ENCODE measurements at regions not wholly inside any gene's neighbourhood (a gene's known extent, or its start where the extent isn't known, plus 50 kb on each side); places are given as distances from the start of the nearest gene placed in this dataset.

DNA sequence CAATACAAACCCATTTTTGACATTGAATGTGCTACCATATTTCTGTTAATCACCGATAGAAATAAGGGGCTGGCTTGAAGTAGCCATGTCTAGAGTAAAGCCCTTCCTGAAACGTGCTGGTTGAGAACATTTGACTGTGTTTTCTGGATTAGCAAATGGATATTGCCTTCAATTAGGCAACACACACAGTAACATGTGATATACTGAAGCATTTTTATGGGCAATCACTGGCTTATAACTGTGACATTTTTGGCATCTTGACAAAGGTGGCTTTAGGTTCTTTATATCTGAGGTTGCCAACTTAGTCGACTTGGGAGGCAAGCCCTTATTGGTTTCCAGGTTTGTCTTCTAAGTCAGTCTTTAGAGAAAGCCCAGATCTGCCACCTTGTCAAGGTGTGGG is 292.9 kb downstream of the BTBD3 start:
- 89 to 91% methylated on average over 3 of the region's 3 CpGs for WGBS, 2 donors
- Histone ChIP-seq H3K27ac (no peak overlapping the region), H3K4me1 (no peaks in the 10 kb centered on the region), H3K9me3 (no peaks in the 10 kb centered on the region), H3K36me3 (no peaks in the 10 kb centered on the region), H3K4me3 (no peak overlapping the region), H3K27me3 (no peaks in the 10 kb centered on the region)
- no peak for TF ChIP-seq POLR2A (IDR thresholded peaks at IDR 0.05)
- TF ChIP-seq, protein P1, sequence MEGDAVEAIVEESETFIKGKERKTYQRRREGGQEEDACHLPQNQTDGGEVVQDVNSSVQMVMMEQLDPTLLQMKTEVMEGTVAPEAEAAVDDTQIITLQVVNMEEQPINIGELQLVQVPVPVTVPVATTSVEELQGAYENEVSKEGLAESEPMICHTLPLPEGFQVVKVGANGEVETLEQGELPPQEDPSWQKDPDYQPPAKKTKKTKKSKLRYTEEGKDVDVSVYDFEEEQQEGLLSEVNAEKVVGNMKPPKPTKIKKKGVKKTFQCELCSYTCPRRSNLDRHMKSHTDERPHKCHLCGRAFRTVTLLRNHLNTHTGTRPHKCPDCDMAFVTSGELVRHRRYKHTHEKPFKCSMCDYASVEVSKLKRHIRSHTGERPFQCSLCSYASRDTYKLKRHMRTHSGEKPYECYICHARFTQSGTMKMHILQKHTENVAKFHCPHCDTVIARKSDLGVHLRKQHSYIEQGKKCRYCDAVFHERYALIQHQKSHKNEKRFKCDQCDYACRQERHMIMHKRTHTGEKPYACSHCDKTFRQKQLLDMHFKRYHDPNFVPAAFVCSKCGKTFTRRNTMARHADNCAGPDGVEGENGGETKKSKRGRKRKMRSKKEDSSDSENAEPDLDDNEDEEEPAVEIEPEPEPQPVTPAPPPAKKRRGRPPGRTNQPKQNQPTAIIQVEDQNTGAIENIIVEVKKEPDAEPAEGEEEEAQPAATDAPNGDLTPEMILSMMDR (IDR thresholded peaks at IDR 0.05): no peak
- no peak for DNase-seq
- no peak for ATAC-seq (ENCODE audit: low FRiP score in 2 of 2)

DNA sequence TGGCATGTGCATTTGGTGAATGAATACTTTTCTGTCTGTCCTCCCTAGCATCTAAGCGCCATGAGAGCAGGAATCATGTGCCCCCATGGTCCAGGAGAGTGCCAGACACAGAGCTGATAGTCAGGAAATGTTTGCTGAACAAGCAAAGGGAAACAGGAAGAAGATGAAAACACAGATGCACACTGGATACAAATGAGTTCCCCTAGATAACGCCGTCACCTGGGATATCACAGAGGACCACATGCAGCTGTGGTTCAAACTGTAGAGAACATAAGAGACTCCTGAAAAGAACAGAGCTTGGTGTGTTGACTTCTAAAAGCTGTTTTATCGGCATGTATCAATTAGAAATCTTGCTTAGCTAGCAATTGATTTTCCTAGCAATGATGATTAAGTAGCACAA is 293.7 kb downstream of the BTBD3 start:
- Histone ChIP-seq H3K27ac (no peak overlapping the region), H3K4me3 (no peak overlapping the region), H3K4me1 (no peaks in the 10 kb centered on the region), H3K27me3 (no peaks in the 10 kb centered on the region), H3K36me3 (no peaks in the 10 kb centered on the region), H3K9me3 (no peaks in the 10 kb centered on the region)
- DNase-seq (no peak), ATAC-seq (ENCODE audit: low FRiP score in 2 of 2) (no peak)
- TF ChIP-seq POLR2A (IDR thresholded peaks at IDR 0.05) (no peak), EP300 (IDR thresholded peaks at IDR 0.05) (no peak), POLR2AphosphoS5 (IDR thresholded peaks at IDR 0.05) (no peak)
- TF ChIP-seq, protein P1 (IDR thresholded peaks at IDR 0.05): no peak
- WGBS, 2 donors: 49 to 65% methylated on average over 4 of the region's 4 CpGs

GRCh38 chr20:12217382-12217781 is 299.7 kb downstream of the BTBD3 start:
- Histone ChIP-seq H3K27ac (no peak overlapping the region), H3K27me3 (no peaks in the 10 kb centered on the region), H3K4me3 (no peak overlapping the region), H3K36me3 (no peaks in the 10 kb centered on the region), H3K4me1 (no peaks in the 10 kb centered on the region), H3K9me3 (no peaks in the 10 kb centered on the region)
- TF ChIP-seq POLR2AphosphoS5 (IDR thresholded peaks at IDR 0.05): no peak
- no peak for TF ChIP-seq EP300 (IDR thresholded peaks at IDR 0.05)
- no peak for TF ChIP-seq POLR2A (IDR thresholded peaks at IDR 0.05)
- DNase-seq (no peak), ATAC-seq (ENCODE audit: low FRiP score in 2 of 2) (no peak)

DNA sequence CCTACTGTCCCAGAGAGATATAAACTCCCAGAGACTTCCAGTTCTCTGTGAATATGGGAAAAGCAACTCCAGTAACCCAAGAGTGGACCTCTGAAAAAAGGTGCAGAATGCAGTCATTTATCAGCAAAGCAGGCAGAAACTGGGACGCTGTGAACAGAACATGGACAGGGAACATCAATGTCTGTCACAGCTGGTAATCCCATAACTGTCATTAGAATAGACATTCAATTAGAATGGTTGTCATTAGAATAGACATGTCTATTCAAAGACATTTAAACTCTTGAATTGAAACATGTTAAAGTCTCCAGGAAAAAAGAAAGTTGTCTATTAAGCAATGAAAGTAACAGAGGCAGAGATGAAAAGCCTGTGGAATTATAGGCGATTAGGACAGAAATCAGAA is 302.1 kb downstream of the BTBD3 start:
- TF ChIP-seq POLR2AphosphoS5 (IDR thresholded peaks at IDR 0.05) (no peak), EP300 (IDR thresholded peaks at IDR 0.05) (no peak), POLR2A (IDR thresholded peaks at IDR 0.05) (no peak)
- TF ChIP-seq, protein P1 (IDR thresholded peaks at IDR 0.05): no peak
- ATAC-seq (ENCODE audit: low FRiP score in 2 of 2): no peak
- H3K4me1 ChIP-seq: no peaks in the 10 kb centered on the region
- H3K36me3 ChIP-seq: no peaks in the 10 kb centered on the region
- no peak overlapping the region for H3K27ac ChIP-seq
- WGBS, 2 donors: 87 to 92% methylated on average over 2 of the region's 2 CpGs
- H3K9me3 ChIP-seq: no peaks in the 10 kb centered on the region
- no peak overlapping the region for H3K4me3 ChIP-seq
- DNase-seq: no peak
- H3K27me3 ChIP-seq: no peaks in the 10 kb centered on the region

- no peak for ATAC-seq (ENCODE audit: low FRiP score in 2 of 2)
- 71 to 83% methylated on average over 2 of the region's 2 CpGs for WGBS, 2 donors
- Histone ChIP-seq H3K9me3 (no peaks in the 10 kb centered on the region), H3K27me3 (no peaks in the 10 kb centered on the region), H3K4me1 (no peaks in the 10 kb centered on the region), H3K36me3 (no peaks in the 10 kb centered on the region), H3K27ac (no peak overlapping the region), H3K4me3 (no peak overlapping the region)
- no peak for TF ChIP-seq POLR2A (IDR thresholded peaks at IDR 0.05)
- no peak for DNase-seq
Measured at GRCh38 chr20:12223057-12223456, 305.4 kb downstream of the BTBD3 start.

DNA sequence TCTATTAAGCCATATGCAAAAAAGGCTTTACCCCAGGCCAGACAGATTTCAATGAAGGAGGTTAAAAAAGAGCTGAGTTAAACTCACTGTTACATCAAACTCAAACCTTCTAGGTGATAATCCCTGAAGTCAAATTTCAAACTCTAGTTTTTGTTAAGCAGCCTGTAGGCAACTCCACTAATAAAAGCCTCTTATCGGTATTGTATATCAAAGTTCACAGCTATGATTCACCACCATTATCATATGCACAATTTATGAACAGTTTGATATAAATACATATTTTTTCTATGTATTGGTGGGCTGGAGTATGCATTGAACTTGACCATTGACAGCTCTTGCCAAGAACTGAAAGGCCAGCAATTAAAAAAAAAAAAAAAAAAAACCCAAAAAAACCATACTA is 308.2 kb downstream of the BTBD3 start:
- 91 to 96% methylated on average over 1 of the region's 1 CpG for WGBS, 2 donors
- TF ChIP-seq POLR2AphosphoS5 (IDR thresholded peaks at IDR 0.05): no peak
- no peak for TF ChIP-seq EP300 (IDR thresholded peaks at IDR 0.05)
- TF ChIP-seq POLR2A (IDR thresholded peaks at IDR 0.05): no peak
- TF ChIP-seq, protein P1 (IDR thresholded peaks at IDR 0.05): no peak

More for the DNA sequence above, 308.2 kb downstream of the BTBD3 start:
- Histone ChIP-seq H3K27ac (no peak overlapping the region), H3K4me1 (no peaks in the 10 kb centered on the region), H3K27me3 (no peaks in the 10 kb centered on the region), H3K4me3 (no peak overlapping the region), H3K9me3 (no peaks in the 10 kb centered on the region), H3K36me3 (no peaks in the 10 kb centered on the region)
- ATAC-seq (ENCODE audit: low FRiP score in 2 of 2): no peak
- no peak for DNase-seq

All from upper lobe of left lung (tissue), 6 donors.